Hematopoietic multipotent progenitor cell treated with erythropoietin and hydrocortisone succinate and interleukin-3 and kit ligand, for 8 days (in vitro differentiated cells): ENCODE measurements at regions not wholly inside any gene's neighbourhood (a gene's known extent, or its start where the extent isn't known, plus 50 kb on each side); places are given as distances from the start of the nearest gene placed in this dataset.
"Not testable (repeated sequence)": the region's sequence is repeated elsewhere in the genome, so short reads cannot be mapped to it uniquely, and the experiment has no call there.

Source experiments
- DNase-seq: peaks from one replicate; pipeline ENCODE4 v3.0.0-alpha.2; 2015

DNA sequence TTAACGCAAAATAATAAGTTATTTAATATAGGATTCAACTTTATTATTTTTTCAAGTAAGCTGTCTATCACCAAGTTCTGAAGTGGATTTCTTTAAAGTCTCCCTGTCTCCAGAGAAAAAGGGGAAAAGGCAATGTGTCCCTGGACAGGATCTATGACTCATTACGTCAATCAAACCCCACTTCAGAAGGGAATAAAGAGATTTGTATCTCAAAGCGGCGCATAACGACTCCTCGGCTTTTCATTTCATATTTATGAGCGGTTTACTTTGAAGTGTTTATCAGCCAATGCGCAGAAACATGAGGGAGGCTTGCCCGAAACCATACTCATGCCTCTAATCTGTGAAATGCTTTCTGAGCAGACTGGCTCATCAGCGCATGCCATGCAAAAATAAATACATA, 938.6 kb upstream of the WWC1 start:
- no peak for DNase-seq

DNA sequence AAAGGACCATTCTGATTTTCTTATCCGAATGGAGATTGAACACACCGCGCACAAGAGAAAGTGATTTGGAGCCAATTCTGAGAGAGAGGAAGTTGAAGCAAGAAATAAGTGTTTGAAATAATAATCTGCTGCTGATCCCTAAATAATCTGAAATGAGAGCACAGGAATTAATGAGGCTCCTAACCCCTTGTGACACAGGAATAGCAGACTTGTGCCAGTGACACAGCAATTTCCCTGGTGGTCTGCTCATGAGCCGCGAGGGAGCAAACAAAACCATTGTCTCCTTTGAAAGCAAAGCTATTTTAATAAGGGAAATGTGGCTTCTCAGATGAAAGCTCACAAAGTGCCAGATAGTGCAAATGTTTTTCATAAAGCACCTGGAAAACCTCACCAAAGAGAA, 936.1 kb upstream of the WWC1 start:
- no peak for DNase-seq

DNA sequence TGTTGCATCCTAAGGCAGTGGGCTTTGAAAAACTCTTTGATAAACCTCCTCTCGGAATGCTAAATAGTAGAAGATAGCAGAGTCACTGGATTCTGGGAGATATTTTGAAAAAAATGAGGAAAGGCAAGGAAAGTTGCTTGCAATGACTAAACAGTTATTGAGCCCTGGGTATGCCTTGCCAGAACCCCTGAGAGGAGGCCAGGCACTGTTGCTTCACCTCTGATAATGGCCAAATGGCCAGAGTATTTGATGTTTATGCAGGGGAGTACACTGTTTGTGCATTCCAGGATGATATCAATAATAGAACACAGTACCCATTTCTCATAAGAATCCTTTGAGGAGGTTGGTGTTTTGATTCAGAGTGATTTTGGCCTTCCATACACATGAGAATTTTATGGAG, 935.1 kb upstream of the WWC1 start:
- DNase-seq = no peak

DNA sequence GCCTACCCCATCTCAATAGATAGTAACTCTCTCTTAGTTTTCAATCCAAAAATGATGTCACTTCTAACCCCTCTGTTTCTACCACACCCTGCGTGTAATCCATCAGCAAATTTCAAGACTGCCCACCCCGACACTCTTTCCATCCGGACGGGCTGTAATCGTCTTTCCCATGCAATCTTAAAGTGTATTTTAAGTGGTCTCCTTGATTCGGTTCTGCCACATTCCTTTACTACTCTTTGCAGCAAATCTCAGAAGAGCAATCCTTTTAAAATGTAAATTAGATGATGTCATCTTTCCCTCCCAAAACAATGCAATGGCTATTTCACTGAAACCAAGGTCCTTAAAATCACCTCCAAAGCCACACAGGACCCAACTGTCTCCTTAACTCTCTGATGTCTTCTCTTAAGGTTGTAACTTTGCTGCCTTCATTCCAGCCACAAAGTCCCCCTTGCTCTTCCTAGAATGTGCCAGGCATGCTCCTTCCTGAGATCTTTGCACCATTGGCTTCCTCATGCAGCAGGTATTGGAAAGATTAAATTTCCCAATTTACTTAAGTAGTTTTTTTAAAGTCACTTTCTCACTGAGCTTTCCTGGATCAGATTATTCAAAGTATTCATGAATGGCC, 932.5 kb upstream of the WWC1 start:
- DNase-seq = no peak

DNA sequence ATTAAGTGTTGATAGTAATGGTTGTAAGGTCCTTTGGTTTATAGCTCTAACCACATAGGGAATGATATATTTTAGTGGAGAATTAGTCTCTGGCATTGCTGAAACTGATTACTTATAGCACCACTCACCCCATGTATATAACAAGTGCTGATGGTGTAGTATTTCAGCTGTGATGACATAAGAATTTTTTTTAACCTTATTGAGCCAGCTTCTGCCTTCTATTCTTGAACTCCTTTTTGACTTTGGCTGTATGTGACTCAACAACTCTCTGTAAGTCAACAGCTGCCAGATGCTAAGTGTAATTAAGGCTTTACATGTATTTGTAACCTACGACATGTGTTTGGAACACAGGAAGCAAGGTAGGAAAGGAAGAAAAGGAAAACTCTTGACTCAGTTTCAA, 929.6 kb upstream of the WWC1 start:
- no peak for DNase-seq

DNA sequence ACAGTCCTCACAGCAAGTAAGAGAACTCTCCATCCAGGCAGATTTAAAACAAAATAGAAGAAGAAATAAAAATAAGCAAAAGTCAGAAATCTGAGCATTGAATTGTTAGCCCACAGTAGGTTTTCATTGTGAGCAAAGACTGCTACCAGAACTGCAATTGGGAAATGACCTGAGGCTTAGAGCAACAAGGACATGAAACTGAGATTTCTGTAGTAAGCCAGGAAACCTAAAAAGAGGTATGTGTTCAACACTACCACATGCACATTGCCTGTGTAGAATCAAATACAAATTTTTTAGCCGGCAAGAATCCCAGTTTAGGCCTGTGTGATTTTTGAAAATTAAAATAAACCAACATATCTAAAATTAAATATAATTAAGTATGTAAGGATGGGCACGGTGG, 928.4 kb upstream of the WWC1 start:
- DNase-seq = no peak

DNA sequence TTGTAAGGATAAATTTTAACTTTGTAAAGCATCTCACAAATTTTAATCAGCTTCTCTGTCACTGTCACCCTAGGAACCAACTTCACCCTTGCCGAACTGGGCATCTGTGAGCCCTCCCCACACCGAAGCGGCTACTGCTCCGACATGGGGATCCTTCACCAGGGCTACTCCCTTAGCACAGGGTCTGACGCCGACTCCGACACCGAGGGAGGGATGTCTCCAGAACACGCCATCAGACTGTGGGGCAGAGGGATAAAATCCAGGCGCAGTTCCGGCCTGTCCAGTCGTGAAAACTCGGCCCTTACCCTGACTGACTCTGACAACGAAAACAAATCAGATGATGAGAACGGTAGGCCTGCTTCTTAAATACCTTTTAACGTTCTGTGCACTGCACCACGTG, 916.3 kb upstream of the WWC1 start:
- no peak for DNase-seq

DNA sequence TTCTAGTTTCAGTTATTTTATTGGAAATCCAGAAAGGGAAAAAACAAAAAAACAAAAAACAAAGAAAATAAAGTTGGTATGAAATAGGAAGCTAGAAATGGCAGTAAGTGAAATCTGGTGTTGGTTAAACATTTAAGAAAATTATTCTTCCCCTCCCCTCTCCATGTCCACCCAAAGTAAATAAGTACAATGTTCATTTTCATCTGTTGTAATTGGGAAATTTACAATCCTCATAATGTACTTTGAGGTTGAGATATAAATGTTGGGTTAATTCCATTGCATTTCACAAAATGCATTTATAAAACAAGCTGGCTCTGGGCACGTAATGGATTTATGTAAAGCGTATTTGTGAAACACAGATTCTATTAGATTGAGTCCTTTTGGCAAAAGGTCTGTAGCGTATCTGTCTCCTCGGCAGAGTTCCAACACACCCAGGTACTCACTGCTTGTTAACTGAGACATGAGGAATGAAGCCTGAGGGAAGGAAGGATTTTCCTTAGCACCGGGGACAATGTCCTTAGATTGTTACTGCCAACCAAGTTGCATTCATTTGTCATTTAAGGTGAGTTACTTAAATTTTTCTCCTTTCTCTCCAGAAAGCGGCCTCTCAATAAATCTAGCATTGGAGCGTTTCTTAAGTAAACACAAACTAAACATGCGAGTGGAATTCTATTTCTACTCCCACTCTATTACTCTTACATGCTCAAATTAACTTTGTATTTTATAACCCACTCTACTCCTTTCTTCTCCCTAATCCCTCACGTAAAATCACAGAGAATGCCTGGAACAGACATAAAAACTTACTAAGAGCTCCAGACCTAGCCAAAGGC, 912.3 kb upstream of the WWC1 start:
- DNase-seq = no peak

DNA sequence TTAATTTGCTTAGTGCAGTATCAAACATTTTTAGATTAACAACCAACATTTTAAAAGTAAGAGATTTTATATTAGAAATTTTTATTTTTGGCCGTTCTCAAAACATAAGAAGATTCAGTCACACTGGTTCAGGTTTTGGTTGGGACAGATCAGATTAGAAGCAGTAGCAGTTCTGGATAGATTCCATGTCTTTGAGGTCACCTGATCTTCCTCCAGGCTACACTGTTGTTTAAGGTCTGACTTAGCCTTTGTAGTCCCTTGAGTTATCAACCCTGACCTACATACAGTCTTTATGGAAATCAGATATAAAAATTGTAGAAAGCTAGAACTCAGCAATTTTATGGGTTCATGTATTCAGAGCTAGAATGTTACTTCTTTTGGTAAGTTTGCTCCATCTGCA, 910.0 kb upstream of the WWC1 start:
- no peak for DNase-seq

DNA sequence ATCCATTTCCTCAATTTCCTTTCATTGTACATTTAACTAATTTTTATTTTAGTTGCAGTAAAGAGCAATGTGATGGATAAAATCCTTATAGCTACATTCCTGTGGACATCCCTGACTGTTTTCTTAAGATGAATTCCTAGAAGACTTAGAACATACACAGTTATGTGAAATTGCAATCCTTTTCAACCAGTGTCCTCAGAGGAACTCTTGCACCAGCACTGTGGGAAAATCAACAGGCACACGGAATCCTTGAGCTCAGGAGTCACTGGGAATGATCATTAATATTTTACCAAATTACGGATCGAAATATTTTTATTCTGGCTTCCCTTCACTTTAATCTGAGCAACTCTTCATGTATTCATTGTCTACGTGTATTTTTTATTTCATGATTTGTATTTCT, 901.9 kb upstream of the WWC1 start:
- no peak for DNase-seq

DNA sequence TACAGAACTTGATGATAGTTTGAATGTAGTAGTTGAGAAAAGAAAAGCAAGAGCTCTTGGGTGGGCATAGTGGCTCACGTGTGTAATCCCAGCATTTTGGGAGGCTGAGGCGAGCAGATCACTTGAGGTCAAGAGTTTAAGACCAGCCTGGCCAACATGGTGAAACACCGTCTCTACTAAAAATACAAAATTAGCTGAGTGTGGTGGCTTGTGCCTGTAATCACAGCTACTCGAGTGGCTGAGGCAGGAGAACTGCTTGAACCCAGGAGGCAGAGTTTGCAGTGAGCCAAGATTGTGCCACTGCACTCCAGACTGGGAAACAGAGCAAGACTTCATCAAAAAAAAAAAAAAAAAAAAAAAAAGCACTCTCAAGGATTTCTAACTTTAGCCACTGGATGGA, 900.2 kb upstream of the WWC1 start:
- not testable (repeated sequence) for DNase-seq

DNA sequence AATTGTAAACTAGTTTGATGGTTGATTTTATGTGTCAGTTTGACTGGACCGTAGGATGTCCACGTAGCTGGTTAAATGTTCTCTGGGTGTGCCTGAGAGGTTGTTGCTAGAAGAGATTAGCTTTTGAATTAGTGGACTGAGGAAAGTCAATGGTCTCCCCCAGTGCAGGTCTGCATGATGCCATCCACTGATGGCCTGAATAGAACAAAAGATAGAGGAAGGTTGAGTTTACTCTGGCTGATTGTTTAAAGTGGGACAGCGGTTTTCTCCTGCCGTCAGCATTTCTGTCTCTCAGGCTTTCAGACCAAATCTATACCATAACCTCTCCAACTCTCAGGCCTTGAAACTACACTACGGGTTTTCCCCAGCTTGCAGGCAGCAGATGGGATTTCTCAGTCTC, 899.2 kb upstream of the WWC1 start:
- DNase-seq = no peak

DNA sequence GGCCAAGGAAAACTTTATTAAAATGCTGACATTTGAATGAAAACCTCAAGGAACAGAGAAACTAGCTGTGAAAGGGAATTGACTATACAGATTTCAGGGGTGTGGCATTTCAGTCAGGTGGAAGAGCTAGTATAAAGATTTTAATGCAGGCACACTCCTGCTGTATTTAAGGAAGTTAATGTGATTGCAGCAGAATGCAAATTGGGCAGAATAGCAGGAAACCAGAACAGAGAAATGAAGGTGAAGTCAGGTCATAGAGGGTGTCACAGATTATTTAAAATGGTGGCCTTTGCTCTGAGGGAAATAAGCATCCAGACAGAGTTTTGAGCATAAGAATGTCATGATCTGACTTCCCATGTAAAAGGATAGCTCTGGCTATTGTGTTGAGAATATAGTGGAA, 898.1 kb upstream of the WWC1 start:
- DNase-seq = no peak

DNA sequence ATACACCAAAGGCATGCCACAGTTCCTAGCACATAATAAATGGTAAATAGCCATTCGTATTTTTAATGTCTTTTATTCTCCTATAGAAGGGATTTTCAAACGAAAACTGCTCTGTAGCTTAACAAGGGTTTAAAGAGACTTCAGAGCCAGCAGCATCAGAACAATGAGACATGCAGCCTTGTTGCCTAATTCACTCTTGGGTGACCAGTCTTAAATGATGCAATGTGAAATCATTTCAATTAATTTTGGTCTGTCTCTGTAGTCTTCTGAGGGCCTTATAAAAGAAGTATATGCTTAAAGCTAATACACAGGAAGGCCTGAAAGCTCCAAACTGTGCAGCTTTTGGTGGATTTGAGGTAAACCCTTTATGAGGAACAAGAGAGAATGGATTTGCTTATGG, 888.8 kb upstream of the WWC1 start:
- DNase-seq = no peak

DNA sequence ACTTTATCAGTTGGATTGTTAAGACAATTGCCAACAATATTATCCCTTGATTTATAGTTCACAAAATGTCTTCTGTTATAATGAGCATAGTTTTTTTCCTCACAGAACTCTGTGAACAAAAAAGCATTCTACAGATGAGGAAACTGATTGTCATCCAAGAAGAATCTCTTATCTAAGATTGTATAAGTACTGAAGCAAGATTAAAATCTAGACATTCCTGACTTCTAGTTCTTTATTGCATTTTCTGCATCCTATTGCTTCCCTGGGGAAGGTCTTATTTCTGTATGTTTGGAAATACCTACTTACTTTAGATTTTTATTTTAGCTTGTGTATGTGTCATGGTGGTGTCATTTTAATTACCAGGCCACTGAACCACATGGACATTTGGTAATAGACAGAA, 884.9 kb upstream of the WWC1 start:
- no peak for DNase-seq

DNA sequence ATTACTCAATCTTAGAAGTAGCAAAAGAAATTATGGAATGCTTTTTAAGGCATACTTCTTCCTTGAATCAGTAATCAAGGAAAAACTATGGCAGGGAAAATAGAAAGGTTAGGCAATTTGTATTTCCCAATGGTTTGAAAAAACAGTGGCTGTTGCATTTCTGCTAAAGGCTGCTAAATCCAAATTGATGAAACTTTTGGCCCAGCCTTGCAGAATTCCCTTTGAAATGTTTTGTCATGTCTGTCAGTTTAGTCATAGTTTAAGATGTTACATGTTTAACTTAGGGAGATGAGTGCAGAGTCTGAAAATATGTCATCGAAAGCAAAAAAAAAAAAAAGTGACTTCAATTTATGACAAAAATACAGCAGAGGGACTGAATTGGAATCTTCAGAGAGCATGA, 878.9 kb upstream of the WWC1 start:
- no peak for DNase-seq

DNA sequence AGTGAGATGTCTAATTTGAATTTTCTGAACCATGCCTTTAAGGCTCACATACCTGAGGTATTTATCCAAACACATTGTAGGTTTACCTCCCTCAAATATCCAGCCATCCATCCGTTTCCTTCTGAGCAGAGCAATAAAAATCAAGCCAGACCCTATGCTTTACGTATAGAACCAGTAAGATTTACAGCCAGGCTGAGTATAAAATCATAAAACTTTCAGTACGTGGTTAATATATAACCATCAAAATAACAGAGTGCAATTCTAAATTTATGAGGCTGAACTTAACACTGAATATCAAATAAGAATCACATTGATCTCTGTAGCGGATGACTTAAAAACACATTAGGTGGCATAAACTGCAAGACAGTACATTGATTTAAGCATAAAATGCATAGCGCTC, 877.9 kb upstream of the WWC1 start:
- no peak for DNase-seq

DNA sequence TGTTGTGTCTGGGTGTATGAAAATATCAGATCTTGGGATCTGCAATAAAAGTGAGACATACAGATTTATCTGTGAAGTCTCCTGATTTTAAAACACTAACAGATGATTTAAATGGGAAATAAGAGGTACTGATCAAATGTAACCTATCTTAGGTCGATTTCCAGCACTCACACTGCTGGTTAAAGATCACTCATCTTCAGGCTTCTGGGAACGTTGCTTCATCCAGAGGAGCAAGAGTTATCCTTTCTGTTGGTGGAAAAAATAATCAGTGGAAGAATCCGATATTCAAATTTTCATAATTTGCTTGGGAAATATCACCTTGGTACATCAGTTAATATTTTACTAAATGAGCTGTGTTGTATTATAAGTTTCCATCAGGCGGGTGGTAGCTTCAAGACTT, 876.8 kb upstream of the WWC1 start:
- DNase-seq = no peak

DNA sequence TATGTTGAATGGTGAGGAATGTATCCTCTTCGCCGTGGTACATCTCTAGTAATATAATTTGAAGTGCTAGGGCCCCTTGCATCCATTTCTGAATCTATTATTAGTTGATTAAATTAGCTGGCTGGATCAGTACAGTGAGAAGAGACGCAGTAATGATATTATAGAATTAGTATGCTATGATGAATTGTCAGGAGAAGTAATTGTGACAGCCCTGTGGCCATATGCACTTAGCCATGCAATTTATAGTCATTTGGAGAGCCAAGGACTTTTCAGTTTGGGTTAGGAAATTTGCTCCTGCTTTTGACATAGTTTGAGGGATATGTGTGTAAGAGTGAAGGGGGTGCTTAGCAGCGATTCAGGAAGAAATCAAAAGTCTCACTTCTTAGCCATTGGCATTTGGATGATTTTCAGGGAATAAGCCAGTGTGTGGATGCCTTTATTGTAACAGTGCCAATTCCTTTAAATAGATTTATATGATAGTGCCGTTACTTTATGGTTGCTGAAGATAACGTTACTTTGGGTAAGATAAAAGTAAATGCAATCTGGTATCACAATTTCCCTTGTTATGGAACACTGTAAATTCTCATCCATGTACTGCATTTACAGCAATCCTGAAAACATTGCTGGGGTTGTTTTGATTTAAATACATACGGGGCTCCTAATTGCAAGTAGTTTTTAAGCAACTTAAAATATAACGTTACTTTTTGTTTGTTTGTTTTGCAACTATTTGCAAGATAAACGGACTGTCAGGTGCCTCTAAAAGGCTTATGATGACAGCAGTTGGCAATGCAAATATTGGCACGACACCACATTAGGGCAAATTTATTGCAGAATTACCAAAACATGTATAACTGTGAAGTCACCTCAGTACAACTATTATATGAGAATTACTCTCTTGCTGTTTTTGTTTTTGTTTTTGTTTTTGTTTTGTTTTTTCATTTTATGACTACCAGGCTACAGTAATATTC, 875.4 kb upstream of the WWC1 start:
- DNase-seq = no peak

DNA sequence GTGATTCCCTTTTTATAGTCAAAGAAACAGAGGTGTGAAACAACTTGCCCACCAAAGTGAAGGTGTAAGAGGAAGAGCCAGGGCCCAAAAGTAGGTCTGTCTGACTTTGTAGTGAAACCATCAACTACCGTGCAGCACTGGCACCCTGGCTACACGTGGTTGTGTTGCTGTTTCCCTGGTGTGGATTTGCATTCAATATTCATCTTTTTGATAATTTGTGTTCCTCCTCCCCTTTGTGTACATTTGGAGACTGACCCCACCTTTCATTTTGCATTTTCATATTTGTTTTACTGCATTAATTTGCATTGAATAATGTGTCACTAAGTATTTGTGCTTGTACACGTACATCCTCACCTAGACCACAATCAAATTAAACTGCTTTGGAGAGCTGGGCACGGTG, 873.8 kb upstream of the WWC1 start:
- DNase-seq = no peak

DNA sequence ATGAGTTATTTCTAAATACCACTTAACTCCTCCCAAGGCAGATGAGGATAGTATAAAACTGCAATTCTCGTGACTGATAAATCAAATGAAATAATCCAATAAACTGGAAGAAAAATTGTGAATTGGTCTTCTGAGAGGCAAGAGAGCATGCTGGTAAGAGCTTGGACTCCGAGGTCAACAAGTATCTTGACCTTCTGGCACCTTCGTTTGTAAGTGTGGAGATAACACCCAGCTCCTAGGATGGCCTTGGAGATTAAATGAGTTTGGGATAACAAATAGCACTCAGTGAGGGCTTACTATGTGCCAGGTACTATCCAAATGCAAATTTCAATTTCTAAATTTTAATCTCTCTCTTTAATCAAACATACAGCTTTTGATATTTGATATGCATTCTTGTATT, 866.3 kb upstream of the WWC1 start:
- DNase-seq = no peak

DNA sequence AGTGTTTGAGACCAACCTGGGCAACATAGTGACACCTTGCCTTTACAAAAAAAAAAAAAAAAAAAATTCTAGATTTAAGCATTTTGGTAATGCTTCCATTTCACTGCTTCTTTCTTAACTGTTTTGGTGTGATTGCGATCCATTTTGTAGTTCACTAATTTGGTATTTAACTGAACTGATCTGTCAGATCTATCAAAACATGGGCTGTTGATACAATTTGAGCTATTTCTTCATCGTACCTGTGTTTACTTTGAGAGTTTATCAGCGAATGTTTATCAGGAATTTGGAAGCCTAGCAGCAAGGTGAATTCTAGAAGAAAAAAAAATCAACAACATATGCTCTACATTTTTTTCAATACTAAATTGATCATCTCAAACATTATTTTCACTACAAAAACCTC, 864.9 kb upstream of the WWC1 start:
- DNase-seq = no peak

DNA sequence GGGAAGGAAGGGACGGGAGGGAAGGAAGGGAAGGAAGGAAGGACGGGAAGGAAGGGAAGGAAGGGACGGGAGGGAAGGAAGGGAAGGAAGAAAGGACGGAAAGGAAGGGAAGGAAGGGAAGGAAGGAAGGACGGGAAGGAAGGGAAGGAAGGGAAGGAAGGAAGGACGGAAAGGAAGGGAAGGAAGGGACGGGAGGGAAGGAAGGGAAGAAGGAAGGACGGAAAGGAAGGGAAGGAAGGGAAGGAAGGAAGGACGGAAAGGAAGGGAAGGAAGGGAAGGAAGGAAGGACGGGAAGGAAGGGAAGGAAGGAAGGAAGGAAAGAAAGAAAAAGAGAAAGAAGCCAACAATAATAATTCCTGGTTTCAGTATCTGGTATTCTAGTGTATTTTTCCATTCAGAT, 863.8 kb upstream of the WWC1 start:
- not testable (repeated sequence) for DNase-seq

DNA sequence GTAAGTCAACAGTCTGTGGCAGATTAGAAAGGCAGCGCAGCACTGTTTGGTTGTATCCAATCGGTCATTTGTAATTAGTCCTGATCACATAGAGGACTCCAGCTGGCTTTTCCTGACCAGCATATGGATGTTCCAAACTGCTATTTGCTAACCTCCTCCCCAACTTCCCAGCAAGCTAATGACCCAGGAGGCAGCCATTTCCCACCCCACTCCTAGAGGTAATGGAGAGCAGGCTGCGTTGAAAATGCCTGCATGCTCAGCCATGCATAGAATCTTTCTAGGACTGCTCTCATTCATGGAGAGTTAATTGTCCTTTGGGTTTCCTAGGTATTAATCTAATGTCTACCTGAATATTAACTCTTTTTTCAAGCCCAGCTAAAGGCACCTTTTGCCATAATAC, 850.6 kb upstream of the WWC1 start:
- no peak for DNase-seq
